ENCODE measurements at regions not wholly inside any gene's neighbourhood (a gene's known extent, or its start where the extent isn't known, plus 50 kb on each side); places are given as distances from the start of the nearest gene placed in this dataset.

DNA sequence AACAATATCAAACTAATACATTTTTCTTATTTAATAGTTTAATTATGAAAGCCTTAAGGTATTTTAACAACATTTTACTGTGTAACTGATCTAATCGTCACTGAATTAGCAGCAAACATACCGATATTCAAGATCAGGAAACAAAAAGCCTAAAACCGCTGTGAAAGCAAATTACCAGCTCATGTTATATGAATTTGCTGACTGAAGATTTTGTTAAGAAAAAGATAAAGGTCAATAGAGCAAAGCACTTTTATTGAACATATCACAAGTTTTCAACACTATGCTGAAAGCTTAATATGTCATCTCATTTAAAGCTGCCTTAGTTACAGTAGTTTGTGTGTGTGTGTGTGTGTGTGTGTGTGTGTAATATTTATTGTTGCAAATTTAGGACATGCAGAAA is 1634.9 kb upstream of the NUDT12 start:
- no peak for TF ChIP-seq POLR2AphosphoS5 (IDR thresholded peaks at IDR 0.05)
- TF ChIP-seq EP300 (IDR thresholded peaks at IDR 0.05) = no peak
- TF ChIP-seq, protein P1, sequence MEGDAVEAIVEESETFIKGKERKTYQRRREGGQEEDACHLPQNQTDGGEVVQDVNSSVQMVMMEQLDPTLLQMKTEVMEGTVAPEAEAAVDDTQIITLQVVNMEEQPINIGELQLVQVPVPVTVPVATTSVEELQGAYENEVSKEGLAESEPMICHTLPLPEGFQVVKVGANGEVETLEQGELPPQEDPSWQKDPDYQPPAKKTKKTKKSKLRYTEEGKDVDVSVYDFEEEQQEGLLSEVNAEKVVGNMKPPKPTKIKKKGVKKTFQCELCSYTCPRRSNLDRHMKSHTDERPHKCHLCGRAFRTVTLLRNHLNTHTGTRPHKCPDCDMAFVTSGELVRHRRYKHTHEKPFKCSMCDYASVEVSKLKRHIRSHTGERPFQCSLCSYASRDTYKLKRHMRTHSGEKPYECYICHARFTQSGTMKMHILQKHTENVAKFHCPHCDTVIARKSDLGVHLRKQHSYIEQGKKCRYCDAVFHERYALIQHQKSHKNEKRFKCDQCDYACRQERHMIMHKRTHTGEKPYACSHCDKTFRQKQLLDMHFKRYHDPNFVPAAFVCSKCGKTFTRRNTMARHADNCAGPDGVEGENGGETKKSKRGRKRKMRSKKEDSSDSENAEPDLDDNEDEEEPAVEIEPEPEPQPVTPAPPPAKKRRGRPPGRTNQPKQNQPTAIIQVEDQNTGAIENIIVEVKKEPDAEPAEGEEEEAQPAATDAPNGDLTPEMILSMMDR (IDR thresholded peaks at IDR 0.05) = no peak
- no peak for TF ChIP-seq POLR2A (IDR thresholded peaks at IDR 0.05)

Data from sigmoid colon (tissue), 4 donors.